Stimulated activated CD4-positive, alpha-beta T cell treated with anti-CD3 and anti-CD28 coated beads, TNF-alpha, amount 100 ng/mL, for 4 hours (primary cell): ENCODE measurements at regions not wholly inside any gene's neighbourhood (a gene's known extent, or its start where the extent isn't known, plus 50 kb on each side); places are given as distances from the start of the nearest gene placed in this dataset.

Experiments
- DNase-seq, 3 experiments: peaks; one replicate each; pipeline ENCODE4 v3.0.0-alpha.2; 2020; ENCODE audit warnings: low read depth in 3 of 3

GRCh38 chr12:126760092-126760491 lies 1506.9 kb upstream of the TMEM132C start:
- DNase-seq: no peak

GRCh38 chr12:126761420-126761819 lies 1505.5 kb upstream of the TMEM132C start:
- DNase-seq: no peak

- no peak for DNase-seq
Observed at GRCh38 chr12:126762150-126762549, 1504.8 kb upstream of the TMEM132C start.

GRCh38 chr12:126763359-126763758 lies 1503.6 kb upstream of the TMEM132C start:
- DNase-seq: no peak

- DNase-seq: no peak
Observed at GRCh38 chr12:126767334-126767733, 1499.6 kb upstream of the TMEM132C start.

- no peak for DNase-seq
Observed at GRCh38 chr12:126768517-126768916, 1498.5 kb upstream of the TMEM132C start.

- DNase-seq: no peak
Observed at GRCh38 chr12:126770188-126770587, 1496.8 kb upstream of the TMEM132C start.

GRCh38 chr12:126772171-126772864 lies 1494.7 kb upstream of the TMEM132C start:
- DNase-seq: peak in 1 of 3 experiments; percentile 14

GRCh38 chr12:126773012-126773411 lies 1494.0 kb upstream of the TMEM132C start:
- no peak for DNase-seq

GRCh38 chr12:126773491-126773890 lies 1493.5 kb upstream of the TMEM132C start:
- DNase-seq: no peak

GRCh38 chr12:126776026-126776655 lies 1490.8 kb upstream of the TMEM132C start:
- DNase-seq: no peak

- no peak for DNase-seq
Observed at GRCh38 chr12:126780343-126780742, 1486.6 kb upstream of the TMEM132C start.

- DNase-seq: no peak
Observed at GRCh38 chr12:126781593-126781992, 1485.4 kb upstream of the TMEM132C start.

- DNase-seq: no peak
Observed at GRCh38 chr12:126782083-126782482, 1484.9 kb upstream of the TMEM132C start.

GRCh38 chr12:126784328-126784921 lies 1482.5 kb upstream of the TMEM132C start:
- DNase-seq: no peak

GRCh38 chr12:126789963-126790362 lies 1477.0 kb upstream of the TMEM132C start:
- DNase-seq: no peak

GRCh38 chr12:126791122-126791521 lies 1475.8 kb upstream of the TMEM132C start:
- no peak for DNase-seq

GRCh38 chr12:126792411-126792810 lies 1474.6 kb upstream of the TMEM132C start:
- no peak for DNase-seq

- DNase-seq: no peak
Observed at GRCh38 chr12:126797525-126797924, 1469.4 kb upstream of the TMEM132C start.

GRCh38 chr12:126798449-126798848 lies 1468.5 kb upstream of the TMEM132C start:
- DNase-seq: no peak

GRCh38 chr12:126807312-126807865 lies 1459.6 kb upstream of the TMEM132C start:
- no peak for DNase-seq

GRCh38 chr12:126811391-126811790 lies 1455.6 kb upstream of the TMEM132C start:
- no peak for DNase-seq

- no peak for DNase-seq
Observed at GRCh38 chr12:126819554-126819953, 1447.4 kb upstream of the TMEM132C start.
